ENCODE measurements at regions not wholly inside any gene's neighbourhood (a gene's known extent, or its start where the extent isn't known, plus 50 kb on each side); places are given as distances from the start of the nearest gene placed in this dataset.

GRCh38 chr19:33900817-33901216 lies 104.1 kb downstream of the KCTD15 start:
- Mint-ChIP-seq H3K27ac (no peak overlapping the region), H3K4me1 (peaks cover 20% of the 10 kb centered on the region), H3K36me3 (ENCODE audit: low read depth) (peaks cover 15% of the 10 kb centered on the region; the same call in 2 of the 3 replicates), H3K27me3 (ENCODE audit: insufficient read depth, low read depth, poor library complexity) (peaks cover 4% of the 10 kb centered on the region), H3K4me3 (no peak overlapping the region), H3K9me3 (peaks cover 22% of the 10 kb centered on the region)
- ATAC-seq (no peak), DNase-seq (ENCODE audit: low spot score) (no peak)
- no peak overlapping the region for H2AFZ ChIP-seq
- H3K27me3 ChIP-seq (ENCODE audit: insufficient read depth): no peaks in the 10 kb centered on the region
- H3F3A ChIP-seq (replicated peaks; ENCODE audit: low read depth): peaks cover 12% of the 10 kb centered on the region
- H3K79me2 ChIP-seq (replicated peaks; ENCODE audit: insufficient read depth): no peaks in the 10 kb centered on the region
- H3K9me2 ChIP-seq (ENCODE audit: insufficient read depth): no peaks in the 10 kb centered on the region
- no peak overlapping the region for H3K27ac ChIP-seq (ENCODE audit: low read depth)
- H3K4me3 ChIP-seq: no peak overlapping the region
- no peak overlapping the region for H3K4me2 ChIP-seq
- H3K4me1 ChIP-seq (ENCODE audit: insufficient read depth): peaks cover 11% of the 10 kb centered on the region
- H4K20me1 ChIP-seq (replicated peaks; ENCODE audit: insufficient read depth): no peaks in the 10 kb centered on the region
- TF ChIP-seq REST (IDR thresholded peaks at IDR 0.05; ENCODE audit: unreplicated experiment) (no peak), CREB1 (CRISPR knock-in tag; IDR thresholded peaks at IDR 0.05; ENCODE audit: low read depth) (no peak), ZNF331 (CRISPR knock-in tag; IDR thresholded peaks at IDR 0.05; ENCODE audit: low read depth) (no peak), JUNB (IDR thresholded peaks at IDR 0.05; ENCODE audit: unreplicated experiment) (no peak), POLR2AphosphoS5 (IDR thresholded peaks at IDR 0.05; ENCODE audit: low read depth) (no peak), NANOG (IDR thresholded peaks at IDR 0.05; ENCODE audit: borderline replicate concordance) (no peak), EZH2 (IDR thresholded peaks at IDR 0.05; ENCODE audit: low read depth, unreplicated experiment) (no peak), CTCF (conservative IDR thresholded peaks at IDR 0.05; ENCODE audit: low read depth in 2 of 2) (no peak), ETS1 (IDR thresholded peaks at IDR 0.05) (no peak), ZNF114 (CRISPR knock-in tag; IDR thresholded peaks at IDR 0.05) (no peak), ZNF462 (CRISPR knock-in tag; IDR thresholded peaks at IDR 0.05) (no peak), EZH2phosphoT487 (IDR thresholded peaks at IDR 0.05; ENCODE audit: unreplicated experiment) (no peak), STAT1 (IDR thresholded peaks at IDR 0.05; ENCODE audit: unreplicated experiment) (no peak)
- H3K36me3 ChIP-seq (ENCODE audit: insufficient read depth): no peaks in the 10 kb centered on the region; the same call in 1 of the 2 replicates

Data from GM23338 (cell line).